B cell (primary cell): ENCODE measurements at regions not wholly inside any gene's neighbourhood (a gene's known extent, or its start where the extent isn't known, plus 50 kb on each side); places are given as distances from the start of the nearest gene placed in this dataset.

Experiments used
- ATAC-seq: fragments of 200-7000 bp; cut with Tn5 transposase; one replicate; pipeline ENCODE4 v1.10.0; 2021; ENCODE audit warnings: low read depth, mild to moderate bottlenecking, moderate number of reproducible peaks, moderate library complexity
- CTCF ChIA-PET: fragments of 350-600 bp; sonication (Branson Sonifier 250); formaldehyde crosslinking; loops from one replicate; lab custom pipeline; 2021; ENCODE audit warnings: antibody characterized with exemption, inconsistent platforms; lab: Charles Lee
- POLR2A ChIA-PET: fragments of 350-600 bp; sonication (Branson Sonifier 250); formaldehyde crosslinking; loops from one replicate; lab custom pipeline; 2021; ENCODE audit warnings: antibody characterized with exemption; lab: Charles Lee
- DNase-seq: peaks from one replicate; pipeline ENCODE4 v3.0.0; 2013
- H2AFZ ChIP-seq: 2 replicates; pipeline ENCODE4 v1.6.1; 2012; ENCODE audit warnings: mild to moderate bottlenecking, low read depth, low read length; ENCODE audit not compliant: insufficient read depth, poor library complexity, severe bottlenecking
- H3K27ac ChIP-seq, 2 donors: 1 replicate in 1 of 2; 2 replicates in 1 of 2; pipeline ENCODE4 v1.5.1; 2012 to 2013; ENCODE audit warnings: low read length in 2 of 2, mild to moderate bottlenecking in 2 of 2, moderate library complexity in 1 of 2
- H3K27me3 ChIP-seq, 4 experiments: fragments of 200-600 bp in 1 of 4; sonication (generic) in 1 of 4; replicated peaks in 1 of 4; 1 replicate in 2 of 4; 2 replicates in 2 of 4; pipeline versions ENCODE4 v1.6.1 to v1.7.0; 2013 to 2016; ENCODE audit warnings: low read length in 3 of 4, mild to moderate bottlenecking in 2 of 4, mixed read lengths in 1 of 4, moderate library complexity in 1 of 4; ENCODE audit not compliant: insufficient read depth in 4 of 4, control insufficient read depth in 3 of 4; ENCODE audit errors: control extremely low read depth in 1 of 4
- H3K36me3 ChIP-seq, 2 experiments: replicated peaks in 1 of 2; 1 replicate in 1 of 2; 2 replicates in 1 of 2; pipeline versions ENCODE4 v1.6.1 to v1.7.1; 2013; ENCODE audit warnings: low read length in 1 of 2; ENCODE audit not compliant: insufficient read depth in 2 of 2, control insufficient read depth in 1 of 2; ENCODE audit errors: control extremely low read depth in 1 of 2, extremely low read depth in 1 of 2
- H3K4me1 ChIP-seq, 2 donors: fragments of 200-600 bp in 1 of 2; sonication (generic) in 1 of 2; 1 replicate in 1 of 2; 2 replicates in 1 of 2; pipeline versions ENCODE4 v1.5.1 to v1.6.1; 2013 to 2017; ENCODE audit warnings: low read length in 2 of 2; ENCODE audit not compliant: control insufficient read depth in 2 of 2, insufficient read depth in 2 of 2
- H3K4me2 ChIP-seq: replicated peaks from 2 replicates; pipeline ENCODE3; 2012; ENCODE audit warnings: mild to moderate bottlenecking, low read depth, low read length; ENCODE audit not compliant: poor library complexity, severe bottlenecking
- H3K4me3 ChIP-seq, 5 experiments: fragments of 200-600 bp in 1 of 5; sonication (generic) in 1 of 5; 1 replicate in 3 of 5; 2 replicates in 2 of 5; pipeline versions ENCODE4 v1.5.1 to v1.7.0; 2011 to 2016; ENCODE audit warnings: low read length in 4 of 5, mild to moderate bottlenecking in 4 of 5, low read depth in 2 of 5, control low read depth in 1 of 5, moderate library complexity in 1 of 5; ENCODE audit not compliant: insufficient read depth in 1 of 5; ENCODE audit errors: control extremely low read depth in 1 of 5, extremely low read depth in 1 of 5
- H3K79me2 ChIP-seq: fragments of 200-600 bp; sonication (generic); one replicate; pipeline ENCODE4 v1.6.0; 2016; ENCODE audit warnings: low read length; ENCODE audit not compliant: control insufficient read depth, insufficient read depth
- H3K9ac ChIP-seq: fragments of 200-600 bp; sonication (generic); 2 replicates; pipeline ENCODE4 v1.6.1; 2017; ENCODE audit warnings: mild to moderate bottlenecking, low read length, moderate library complexity
- H3K9me3 ChIP-seq, 3 donors: one replicate each; pipeline versions ENCODE4 v1.6.1 to v1.7.1; 2013; ENCODE audit warnings: low read length in 2 of 3; ENCODE audit not compliant: control insufficient read depth in 2 of 3, insufficient read depth in 1 of 3; ENCODE audit errors: control extremely low read depth in 1 of 3
- H4K20me1 ChIP-seq: 2 replicates; pipeline ENCODE4 v1.6.0; 2012; ENCODE audit warnings: mild to moderate bottlenecking, low read length; ENCODE audit not compliant: insufficient read depth, control insufficient read depth, poor library complexity, severe bottlenecking
- H3K27ac Mint-ChIP-seq: one replicate; pipeline ENCODE4 v1.8.0; 2021; ENCODE audit warnings: mixed read lengths
- H3K27me3 Mint-ChIP-seq: one replicate; pipeline ENCODE4 v1.8.0; 2021; ENCODE audit warnings: mixed read lengths
- H3K4me1 Mint-ChIP-seq: one replicate; pipeline ENCODE4 v1.8.0; 2021; ENCODE audit warnings: mixed read lengths
- H3K4me3 Mint-ChIP-seq: one replicate; pipeline ENCODE4 v1.8.0; 2021; ENCODE audit warnings: mixed read lengths
- H3K9me3 Mint-ChIP-seq: one replicate; pipeline ENCODE4 v1.8.0; 2022; ENCODE audit warnings: mixed read lengths; ENCODE audit not compliant: insufficient read depth
- CTCF ChIP-seq: fragments of 200-600 bp; IDR thresholded peaks from one replicate; pipeline ENCODE4 v1.8.0; 2022; ENCODE audit warnings: antibody characterized with exemption, mild to moderate bottlenecking
- EZH2 ChIP-seq: IDR thresholded peaks from 2 replicates; pipeline ENCODE4 v1.6.1; 2012; ENCODE audit warnings: borderline replicate concordance, low read depth, mild to moderate bottlenecking, moderate library complexity, low read length; ENCODE audit not compliant: insufficient read depth, poor library complexity, severe bottlenecking
- WGBS: methylation state at CpG from one replicate; pipeline ENCODE4 v1.1.5; 2013; ENCODE audit warnings: missing lambda C conversion rate; ENCODE audit not compliant: insufficient coverage; 5-methylcytosine and 5-hydroxymethylcytosine counted together
- intact Hi-C: fragments of 100-400 bp; cut with micrococcal nuclease; formaldehyde crosslinking; loops from one replicate; pipeline ENCODE4 v1.10.0; 2022

GRCh38 chr15:93205413-93205812, 116.4 kb upstream of the RGMA start:
- H3K4me3 ChIP-seq: no peak overlapping the region
- no peaks in the 10 kb centered on the region for H3K9me3 ChIP-seq
- H3K9ac ChIP-seq: no peak overlapping the region
- TF ChIP-seq CTCF (no peak), EZH2 (no peak)
- H3K4me3 Mint-ChIP-seq: no peak overlapping the region
- no peaks in the 10 kb centered on the region for H3K79me2 ChIP-seq
- no peaks in the 10 kb centered on the region for H4K20me1 ChIP-seq
- no peak overlapping the region for H3K4me2 ChIP-seq
- peaks cover 5% of the 10 kb centered on the region for H3K27me3 Mint-ChIP-seq
- ATAC-seq: no peak
- no peak for DNase-seq
- WGBS: 92% methylated on average over 7 of the region's 8 CpGs
- H3K4me1 Mint-ChIP-seq: no peaks in the 10 kb centered on the region
- no peaks in the 10 kb centered on the region for H3K36me3 ChIP-seq
- intact Hi-C loops: no loop called here
- no peak overlapping the region for H2AFZ ChIP-seq
- POLR2A ChIA-PET: no interaction called here
- no peaks in the 10 kb centered on the region for H3K27me3 ChIP-seq
- H3K9me3 Mint-ChIP-seq: no peaks in the 10 kb centered on the region
- CTCF ChIA-PET: no interaction called here
- no peaks in the 10 kb centered on the region for H3K4me1 ChIP-seq
- H3K27ac Mint-ChIP-seq: no peak overlapping the region
- no peak overlapping the region for H3K27ac ChIP-seq

GRCh38 chr15:93203036-93203435, 114.0 kb upstream of the RGMA start:
- H3K9ac ChIP-seq: no peak overlapping the region
- TF ChIP-seq CTCF (no peak), EZH2 (no peak)
- H3K27me3 ChIP-seq: no peaks in the 10 kb centered on the region
- no peak overlapping the region for H3K27ac Mint-ChIP-seq
- H3K27me3 Mint-ChIP-seq: peaks cover 19% of the 10 kb centered on the region
- H3K27ac ChIP-seq: no peak overlapping the region
- H3K4me1 Mint-ChIP-seq: no peaks in the 10 kb centered on the region
- intact Hi-C loops: no loop called here
- H3K4me3 ChIP-seq: no peak overlapping the region
- ChIA-PET POLR2A (no interaction called here), CTCF (no interaction called here)
- H3K4me1 ChIP-seq: no peaks in the 10 kb centered on the region
- WGBS: no CpG with 5 or more reads among the region's 1 CpG
- ATAC-seq (no peak), DNase-seq (no peak)
- H3K36me3 ChIP-seq: no peaks in the 10 kb centered on the region
- no peaks in the 10 kb centered on the region for H4K20me1 ChIP-seq
- H3K79me2 ChIP-seq: no peaks in the 10 kb centered on the region
- no peak overlapping the region for H3K4me3 Mint-ChIP-seq
- H3K4me2 ChIP-seq: no peak overlapping the region
- H2AFZ ChIP-seq: no peak overlapping the region
- peaks cover 1% of the 10 kb centered on the region for H3K9me3 Mint-ChIP-seq
- no peaks in the 10 kb centered on the region for H3K9me3 ChIP-seq
